NCI-H1694 treated with DMSO at 0.1 percent for 48 hours (cell line): ENCODE measurements at regions not wholly inside any gene's neighbourhood (a gene's known extent, or its start where the extent isn't known, plus 50 kb on each side); places are given as distances from the start of the nearest gene placed in this dataset.

ENCODE experiments used
- DNase-seq: peaks from one replicate; lab custom pipeline; 2025; lab: John Stamatoyannopoulos, UW

- no peak for DNase-seq
Observed at GRCh38 chr10:118175148-118175547, 128.4 kb upstream of the RAB11FIP2 start.

- DNase-seq, result no peak
Observed at GRCh38 chr10:118173296-118173695, 126.6 kb upstream of the RAB11FIP2 start.

GRCh38 chr10:118171861-118172260 is 125.1 kb upstream of the RAB11FIP2 start:
- DNase-seq, result no peak

- no peak for DNase-seq
Observed at GRCh38 chr10:118167056-118167700, 120.4 kb upstream of the RAB11FIP2 start.

- no peak for DNase-seq
Observed at GRCh38 chr10:118163217-118163616, 116.5 kb upstream of the RAB11FIP2 start.

- no peak for DNase-seq
Observed at GRCh38 chr10:118161461-118162246, 114.9 kb upstream of the RAB11FIP2 start.

- no peak for DNase-seq
Observed at GRCh38 chr10:118153287-118153686, 106.5 kb upstream of the RAB11FIP2 start.

GRCh38 chr10:118151461-118151860 is 104.7 kb upstream of the RAB11FIP2 start:
- DNase-seq, result no peak

- no peak for DNase-seq
Observed at GRCh38 chr10:118148247-118148646, 101.5 kb upstream of the RAB11FIP2 start.

- DNase-seq, result no peak
Observed at GRCh38 chr10:118145256-118145655, 98.5 kb upstream of the RAB11FIP2 start.

GRCh38 chr10:118141471-118141870 is 94.7 kb upstream of the RAB11FIP2 start:
- no peak for DNase-seq

- DNase-seq, result no peak
Observed at GRCh38 chr10:118139321-118139720, 92.6 kb upstream of the RAB11FIP2 start.

- DNase-seq, result no peak
Observed at GRCh38 chr10:118128675-118129074, 81.9 kb upstream of the RAB11FIP2 start.

GRCh38 chr10:118118716-118119115 is 72.0 kb upstream of the RAB11FIP2 start:
- DNase-seq, result no peak

- DNase-seq, result no peak
Observed at GRCh38 chr10:118116715-118117449, 70.1 kb upstream of the RAB11FIP2 start.

GRCh38 chr10:118116362-118116714 is 69.6 kb upstream of the RAB11FIP2 start:
- DNase-seq, result no peak

- no peak for DNase-seq
Observed at GRCh38 chr10:118115701-118116100, 69.0 kb upstream of the RAB11FIP2 start.

- DNase-seq, result no peak
Observed at GRCh38 chr10:118114992-118115391, 68.3 kb upstream of the RAB11FIP2 start.

GRCh38 chr10:118112543-118113125 is 65.9 kb upstream of the RAB11FIP2 start:
- DNase-seq, result no peak

GRCh38 chr10:118110750-118111149 is 64.0 kb upstream of the RAB11FIP2 start:
- no peak for DNase-seq

GRCh38 chr10:118108194-118109026 is 61.7 kb upstream of the RAB11FIP2 start:
- DNase-seq, result no peak

- DNase-seq, result no peak
Observed at GRCh38 chr10:118107541-118107940, 60.8 kb upstream of the RAB11FIP2 start.
